GM21360 (cell line): ENCODE measurements at regions not wholly inside any gene's neighbourhood (a gene's known extent, or its start where the extent isn't known, plus 50 kb on each side); places are given as distances from the start of the nearest gene placed in this dataset.
"Not testable (repeated sequence)": the region's sequence is repeated elsewhere in the genome, so short reads cannot be mapped to it uniquely, and the experiment has no call there.

Experiments
- ATAC-seq: cut with Tn5 transposase; IDR thresholded peaks from one replicate; pipeline ENCODE4 v1.9.1; 2021; ENCODE audit warnings: mild to moderate bottlenecking, moderate library complexity; ENCODE audit not compliant: unreplicated experiment

DNA sequence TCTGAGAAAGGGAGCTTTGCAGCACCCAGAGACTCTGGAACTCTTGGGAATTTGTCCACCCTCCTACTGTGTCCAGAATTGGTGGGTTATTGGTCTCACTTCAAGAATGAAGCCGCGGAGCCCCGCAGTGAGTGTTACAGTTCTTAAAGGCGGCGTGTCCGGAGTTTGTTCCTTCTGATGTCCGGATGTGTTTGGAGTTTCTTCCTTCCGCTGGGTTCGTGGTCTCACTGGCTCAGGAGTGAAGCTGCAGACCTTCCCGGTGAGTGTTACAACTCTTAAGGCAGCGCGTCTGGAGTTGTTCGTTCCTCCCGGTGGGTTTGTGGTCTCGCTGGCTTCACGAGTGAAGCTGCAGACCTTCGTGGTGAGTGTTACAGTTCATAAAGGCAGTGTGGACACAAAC, 824.7 kb downstream of the LRRTM4 start:
- not testable (repeated sequence) for ATAC-seq

GRCh38 chr2:76692908-76693307, 829.3 kb downstream of the LRRTM4 start:
- no peak for ATAC-seq

GRCh38 chr2:76688732-76689131, 833.4 kb downstream of the LRRTM4 start:
- no peak for ATAC-seq

DNA sequence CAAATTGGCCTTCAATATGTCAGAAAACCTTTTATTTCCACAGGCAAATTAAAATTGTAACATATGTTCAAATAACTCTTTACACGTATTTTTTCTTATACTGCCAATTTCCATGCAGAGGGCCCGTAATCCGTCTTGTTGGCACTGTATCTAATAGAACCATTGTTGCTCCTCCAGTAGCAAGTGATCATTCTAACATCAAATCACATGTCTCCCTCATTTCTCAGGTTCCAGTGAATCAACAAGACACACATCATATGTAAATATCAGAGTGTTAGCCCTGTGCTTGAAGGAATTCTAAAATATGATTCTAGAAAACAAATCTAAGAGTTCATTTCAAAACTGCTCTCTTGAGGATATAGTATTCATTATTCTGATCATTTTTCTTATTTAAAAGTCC, 834.3 kb downstream of the LRRTM4 start:
- no peak for ATAC-seq

GRCh38 chr2:76684756-76685155, 837.4 kb downstream of the LRRTM4 start:
- no peak for ATAC-seq

DNA sequence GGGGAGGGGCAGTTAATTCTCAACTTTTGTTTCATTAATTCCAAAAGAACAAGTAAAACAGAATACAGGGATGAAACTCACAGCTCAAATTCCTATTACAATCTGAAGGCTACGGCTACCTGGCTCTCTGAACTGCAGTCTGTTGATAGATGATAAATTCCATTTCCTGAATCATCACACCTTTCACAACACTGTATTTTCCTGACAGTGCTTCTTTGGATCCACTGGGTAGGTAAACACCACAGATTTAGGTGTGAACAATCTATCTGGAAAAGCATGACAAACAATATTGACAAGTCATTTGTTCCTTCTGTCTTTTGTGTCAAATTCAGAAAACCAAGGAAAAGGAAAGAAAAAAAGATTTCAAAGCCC, 843.2 kb downstream of the LRRTM4 start:
- ATAC-seq, result no peak

GRCh38 chr2:76678383-76679024, 843.7 kb downstream of the LRRTM4 start:
- no peak for ATAC-seq

GRCh38 chr2:76675212-76675611, 847.0 kb downstream of the LRRTM4 start:
- no peak for ATAC-seq

DNA sequence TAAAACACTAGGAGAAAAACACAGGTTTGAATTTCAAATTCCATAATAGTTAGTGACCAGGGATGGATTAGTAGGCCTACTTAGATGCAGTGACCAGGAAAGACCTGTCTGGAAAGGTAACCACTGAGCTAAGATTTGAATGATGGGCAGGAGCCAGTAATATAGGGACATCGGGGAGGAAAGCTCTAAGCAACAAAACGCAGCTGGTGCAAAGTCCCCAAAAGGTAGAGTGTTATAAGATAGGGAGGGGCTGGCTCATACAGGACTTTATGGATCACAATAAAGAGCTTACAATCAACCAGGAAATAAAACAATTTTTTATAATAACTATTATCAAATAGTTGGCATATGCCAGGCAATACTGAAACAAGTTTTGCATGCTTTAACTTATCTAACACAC, 849.4 kb downstream of the LRRTM4 start:
- no peak for ATAC-seq

DNA sequence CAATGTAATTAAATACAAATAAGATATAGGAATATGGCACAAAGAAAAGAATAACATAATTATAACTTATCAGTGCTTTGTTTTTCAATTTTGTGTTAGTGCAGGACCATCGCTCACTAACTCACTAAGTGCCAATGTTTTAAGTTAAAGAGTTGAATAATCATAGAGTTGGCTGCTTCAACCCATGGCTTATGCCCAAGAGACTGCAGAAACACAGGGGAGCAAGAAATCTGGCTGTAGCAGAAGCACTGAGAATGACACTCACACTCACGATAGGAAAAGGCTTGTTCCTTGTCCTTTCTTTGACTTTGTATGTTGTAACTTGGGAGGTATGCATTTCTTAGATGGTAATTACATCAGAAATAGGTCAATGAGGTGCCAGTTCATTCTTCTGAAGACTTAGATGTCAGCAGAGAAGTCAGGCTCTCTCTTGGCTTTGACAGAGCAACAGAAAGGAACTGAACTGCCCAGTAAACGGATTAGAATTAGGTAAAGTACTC, 852.2 kb downstream of the LRRTM4 start:
- no peak for ATAC-seq

GRCh38 chr2:76668279-76668678, 853.9 kb downstream of the LRRTM4 start:
- no peak for ATAC-seq

DNA sequence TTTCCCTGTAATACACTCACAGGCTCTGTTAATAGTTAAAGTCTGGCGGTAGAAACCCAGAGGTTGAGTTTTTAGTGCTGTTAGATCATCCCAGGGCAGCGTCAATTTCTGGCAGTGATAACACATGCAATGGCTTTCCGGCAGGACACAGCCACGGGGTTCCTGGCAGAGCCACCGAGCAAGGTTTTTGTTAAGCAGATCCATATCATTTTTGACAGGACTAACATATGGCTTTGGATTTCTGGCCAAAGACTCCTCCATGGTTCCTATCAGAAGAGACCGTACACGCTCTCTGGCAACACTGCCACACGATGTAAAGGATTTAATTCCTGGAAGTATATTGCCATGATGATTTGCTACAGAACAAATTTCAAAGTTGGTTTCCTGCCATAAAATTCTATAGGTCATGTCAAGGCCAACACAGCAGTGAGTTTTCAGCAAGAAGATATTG, 854.3 kb downstream of the LRRTM4 start:
- no peak for ATAC-seq

GRCh38 chr2:76642129-76642528, 880.0 kb downstream of the LRRTM4 start:
- ATAC-seq, result no peak

- ATAC-seq, result no peak
These were observed 880.7 kb downstream of the LRRTM4 start for GRCh38 chr2:76641506-76641905.

- no peak for ATAC-seq
These were observed 881.3 kb downstream of the LRRTM4 start for GRCh38 chr2:76640905-76641304.

DNA sequence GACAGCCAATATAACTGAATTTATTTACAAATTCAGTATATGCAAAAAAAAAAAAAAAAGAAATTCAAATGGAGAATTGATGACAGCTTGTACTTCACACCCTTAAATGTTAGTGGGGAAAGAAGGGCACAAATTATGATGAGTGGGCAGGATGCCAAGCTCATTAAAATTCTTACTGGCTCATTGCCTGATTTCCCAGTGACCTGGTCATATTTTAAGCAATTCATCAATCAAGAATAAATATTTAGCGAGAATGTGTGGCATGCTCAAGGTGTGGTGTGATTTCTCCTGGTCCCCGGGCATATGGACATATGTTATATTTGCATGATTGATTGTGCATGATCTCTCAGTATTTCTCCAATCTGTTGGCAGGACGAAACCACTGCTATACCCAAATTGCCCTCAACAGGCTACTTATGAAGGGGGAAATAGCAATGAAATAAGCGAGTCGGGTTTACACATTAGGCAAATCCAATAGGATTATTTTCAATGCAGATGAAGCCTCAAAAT, 883.0 kb downstream of the LRRTM4 start:
- no peak for ATAC-seq

GRCh38 chr2:76633276-76633921, 888.8 kb downstream of the LRRTM4 start:
- ATAC-seq, result no peak

- no peak for ATAC-seq
These were observed 897.1 kb downstream of the LRRTM4 start for GRCh38 chr2:76625101-76625500.

- no peak for ATAC-seq
These were observed 902.6 kb upstream of the GCFC2 start for GRCh38 chr2:76613330-76613729.

- no peak for ATAC-seq
These were observed 902.0 kb upstream of the GCFC2 start for GRCh38 chr2:76612764-76613163.

- ATAC-seq, result no peak
These were observed 899.7 kb upstream of the GCFC2 start for GRCh38 chr2:76610451-76610850.

DNA sequence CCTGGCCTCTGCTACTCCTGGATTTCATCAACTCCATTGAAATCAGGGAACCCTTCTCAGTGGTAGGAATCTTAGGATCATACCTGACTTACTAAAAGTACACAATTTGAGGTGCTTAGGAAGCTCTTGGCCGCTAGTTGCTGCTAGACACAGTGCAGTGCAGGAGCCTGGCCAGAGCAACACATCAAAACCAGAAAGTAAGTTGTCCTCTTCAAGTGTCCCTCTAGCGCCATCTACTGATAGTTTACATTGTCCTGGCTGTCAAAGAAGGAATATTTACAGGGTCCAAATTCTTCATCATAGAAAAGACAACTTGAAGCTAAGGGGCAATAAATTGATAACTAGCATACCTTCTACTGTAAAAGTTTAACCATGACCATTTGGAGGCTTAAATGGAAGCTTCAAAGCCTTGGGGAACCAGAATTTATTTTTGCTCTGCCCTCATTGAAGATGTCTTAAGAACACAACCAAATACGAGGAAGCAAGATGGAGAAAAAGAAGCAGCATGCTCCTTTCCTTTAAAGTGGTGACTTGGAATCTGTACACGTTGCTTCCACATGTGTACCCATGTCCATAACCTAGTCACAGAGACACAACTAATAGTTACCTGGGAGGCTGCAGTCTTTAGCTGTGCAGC, 889.1 kb upstream of the GCFC2 start:
- ATAC-seq, result peak; percentile 99
